SK-N-MC (cell line): ENCODE measurements at regions not wholly inside any gene's neighbourhood (a gene's known extent, or its start where the extent isn't known, plus 50 kb on each side); places are given as distances from the start of the nearest gene placed in this dataset.

Source experiments
- DNase-seq: peaks from one replicate; pipeline ENCODE4 v3.0.0-alpha.2; 2011; ENCODE audit warnings: low read depth, low spot score
- H3K27ac ChIP-seq: fragments of 200-600 bp; sonication (generic); 2 replicates; pipeline ENCODE4 v1.5.1; 2016; ENCODE audit warnings: mixed run types
- H3K36me3 ChIP-seq: fragments of 200-600 bp; sonication (generic); 2 replicates; pipeline ENCODE4 v1.6.1; 2017; ENCODE audit warnings: antibody characterized with exemption, low read length, mixed read lengths; ENCODE audit not compliant: insufficient read depth
- H3K4me3 ChIP-seq: fragments of 200-600 bp; sonication (generic); 2 replicates; pipeline ENCODE4 v1.5.1; 2016
- H3K9ac ChIP-seq: fragments of 200-600 bp; sonication (generic); 2 replicates; pipeline ENCODE4 v1.8.0; 2017; ENCODE audit warnings: mixed run types, mixed read lengths; ENCODE audit not compliant: insufficient read length
- H3K9me3 ChIP-seq: fragments of 200-600 bp; sonication (generic); 2 replicates; pipeline ENCODE4 v1.6.1; 2017; ENCODE audit warnings: low read depth, mild to moderate bottlenecking, antibody characterized with exemption, low read length, moderate library complexity, mixed read lengths
- EZH2 ChIP-seq: fragments of 200-600 bp; sonication (generic); IDR thresholded peaks from one replicate; pipeline ENCODE4 v1.6.1; 2017; ENCODE audit warnings: antibody characterized with exemption
- FOXP2 ChIP-seq: optimal IDR thresholded peaks from 2 replicates; pipeline ENCODE3; 2011; ENCODE audit warnings: mild to moderate bottlenecking, moderate library complexity; ENCODE audit not compliant: insufficient read depth; ENCODE audit errors: extremely low read length, control extremely low read depth
- POLR2AphosphoS5 ChIP-seq: IDR thresholded peaks from 2 replicates; pipeline ENCODE4 v1.6.1; 2012; ENCODE audit warnings: mild to moderate bottlenecking, low read depth, low read length, borderline replicate concordance

DNA sequence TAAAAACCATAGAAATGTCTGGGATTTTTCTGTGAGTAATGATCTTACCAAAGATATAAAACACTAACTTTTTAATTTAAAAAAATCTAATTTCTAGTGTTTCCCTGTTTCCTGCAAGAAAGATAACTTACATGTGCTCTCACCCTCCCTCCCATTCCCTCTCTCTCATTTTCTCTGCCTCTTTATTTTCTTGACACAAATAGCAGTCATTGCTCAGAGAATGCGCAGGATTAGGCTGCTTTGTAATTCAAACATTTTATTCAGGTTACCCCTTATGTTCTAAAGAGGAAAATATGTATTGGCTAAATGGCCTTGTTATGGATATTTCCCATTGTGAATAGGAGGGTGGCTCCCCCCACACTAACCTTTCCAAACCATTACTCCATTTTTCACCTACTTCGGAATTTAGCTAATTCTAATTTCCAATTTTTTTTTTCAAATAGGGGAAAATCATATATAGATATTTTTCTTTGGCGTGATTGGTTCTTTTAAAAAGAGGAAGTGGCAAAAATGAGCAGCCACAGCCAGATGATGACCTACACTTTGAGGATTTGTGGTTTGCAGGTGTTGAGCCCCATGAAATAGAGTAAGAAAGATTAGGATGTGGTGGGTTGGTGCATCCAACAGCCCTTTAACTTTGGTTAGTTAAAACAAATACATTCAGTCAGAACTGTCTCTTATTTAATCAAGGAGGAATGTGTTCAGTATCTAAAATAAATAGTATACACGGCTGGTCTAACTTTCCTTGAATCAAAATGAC, 554.4 kb downstream of the IGSF11 start:
- no peak for TF ChIP-seq POLR2AphosphoS5
- no peak for TF ChIP-seq EZH2
- TF ChIP-seq FOXP2, result no peak
- Histone ChIP-seq H3K9ac (no peak overlapping the region), H3K36me3 (no peaks in the 10 kb centered on the region), H3K4me3 (no peak overlapping the region), H3K9me3 (no peaks in the 10 kb centered on the region), H3K27ac (no peak overlapping the region)
- DNase-seq, result no peak

DNA sequence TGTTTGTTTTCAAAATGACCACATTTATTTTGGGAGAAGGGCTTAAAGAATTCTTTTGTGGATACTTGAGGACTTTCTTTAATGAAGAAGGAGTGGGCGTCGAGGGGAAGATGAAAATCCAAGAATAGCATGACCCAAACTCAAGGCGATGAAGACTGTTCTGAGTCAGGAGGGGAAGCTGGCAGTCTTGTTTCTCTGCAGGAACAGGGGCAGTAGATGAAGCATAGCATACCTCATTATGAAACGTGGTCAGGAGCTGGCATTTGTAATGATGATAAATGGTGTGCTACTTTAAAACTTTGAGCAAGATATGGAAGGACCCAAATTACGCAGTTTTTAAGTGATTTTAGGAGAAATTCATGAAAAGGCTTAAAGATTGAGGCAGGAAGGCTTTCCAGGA, 549.0 kb downstream of the IGSF11 start:
- Histone ChIP-seq H3K9ac (no peak overlapping the region), H3K27ac (no peak overlapping the region), H3K9me3 (no peaks in the 10 kb centered on the region), H3K36me3 (no peaks in the 10 kb centered on the region), H3K4me3 (no peak overlapping the region)
- no peak for DNase-seq
- TF ChIP-seq FOXP2, result no peak

DNA sequence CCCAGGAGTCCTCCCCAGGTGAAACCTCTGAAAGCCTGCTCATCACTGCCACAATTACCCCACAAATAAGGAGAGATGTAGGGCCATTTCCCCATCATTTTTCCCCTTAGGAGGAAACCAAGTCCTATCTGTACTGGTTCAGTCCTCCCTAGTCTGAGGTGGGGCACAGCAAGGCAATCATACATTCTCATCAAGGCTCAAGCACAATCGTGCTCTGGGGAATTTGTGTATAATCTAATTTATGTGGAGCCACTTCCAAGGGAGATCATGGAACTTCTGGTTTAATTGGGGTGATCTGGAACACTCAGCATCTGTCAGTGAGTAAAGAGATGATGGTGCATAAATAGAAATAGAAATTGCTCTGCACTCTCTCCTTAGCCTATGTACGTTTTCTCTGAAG, 546.9 kb downstream of the IGSF11 start:
- Histone ChIP-seq H3K27ac (no peak overlapping the region), H3K9ac (no peak overlapping the region), H3K4me3 (no peak overlapping the region), H3K9me3 (no peaks in the 10 kb centered on the region), H3K36me3 (no peaks in the 10 kb centered on the region)
- no peak for TF ChIP-seq FOXP2
- TF ChIP-seq POLR2AphosphoS5, result no peak
- no peak for TF ChIP-seq EZH2
- no peak for DNase-seq

DNA sequence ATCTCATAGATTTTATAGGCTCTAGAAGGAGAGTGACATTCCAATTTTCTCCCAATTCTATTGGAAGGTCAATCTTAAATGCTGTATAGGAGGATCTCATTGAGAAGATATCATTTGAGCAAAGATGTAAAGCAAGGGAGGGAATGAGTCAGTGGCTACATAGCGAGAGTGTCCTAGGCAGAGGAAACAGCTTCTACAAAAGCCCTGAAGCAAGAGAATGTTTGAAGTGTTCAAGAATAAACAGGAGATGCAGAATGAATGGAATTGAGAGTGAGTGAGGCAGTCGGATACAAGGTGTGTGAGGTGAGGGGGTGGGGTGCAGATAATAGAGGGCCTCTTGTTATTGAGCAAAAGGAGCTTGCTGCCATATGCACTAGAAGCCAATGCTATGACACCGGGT, 545.9 kb downstream of the IGSF11 start:
- H3K36me3 ChIP-seq, result no peaks in the 10 kb centered on the region
- DNase-seq, result no peak
- TF ChIP-seq FOXP2 (no peak), POLR2AphosphoS5 (no peak), EZH2 (no peak)
- H3K9ac ChIP-seq, result no peak overlapping the region
- no peaks in the 10 kb centered on the region for H3K9me3 ChIP-seq
- H3K4me3 ChIP-seq, result no peak overlapping the region
- H3K27ac ChIP-seq, result no peak overlapping the region

DNA sequence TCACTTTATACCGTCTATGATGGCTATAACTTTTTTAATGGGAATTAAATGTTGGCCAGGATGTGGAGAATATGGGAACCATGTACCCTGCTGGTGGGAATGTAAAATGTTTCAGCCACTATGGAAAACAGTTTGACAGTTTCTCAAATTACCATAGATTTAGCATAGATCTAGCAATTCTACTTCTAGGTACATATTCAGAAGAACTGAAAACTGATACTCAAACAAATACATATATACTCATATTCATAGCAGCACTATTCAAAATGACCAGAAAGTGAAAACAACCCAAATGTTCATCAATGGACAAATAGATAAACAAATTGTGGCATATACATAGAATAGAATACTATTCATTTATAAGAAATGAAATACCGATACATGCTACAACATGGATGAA, 539.4 kb downstream of the IGSF11 start:
- no peak overlapping the region for H3K9ac ChIP-seq
- H3K4me3 ChIP-seq, result no peak overlapping the region
- TF ChIP-seq FOXP2 (no peak), EZH2 (no peak), POLR2AphosphoS5 (no peak)
- no peak overlapping the region for H3K27ac ChIP-seq
- DNase-seq, result no peak
- H3K36me3 ChIP-seq, result no peaks in the 10 kb centered on the region
- no peaks in the 10 kb centered on the region for H3K9me3 ChIP-seq

DNA sequence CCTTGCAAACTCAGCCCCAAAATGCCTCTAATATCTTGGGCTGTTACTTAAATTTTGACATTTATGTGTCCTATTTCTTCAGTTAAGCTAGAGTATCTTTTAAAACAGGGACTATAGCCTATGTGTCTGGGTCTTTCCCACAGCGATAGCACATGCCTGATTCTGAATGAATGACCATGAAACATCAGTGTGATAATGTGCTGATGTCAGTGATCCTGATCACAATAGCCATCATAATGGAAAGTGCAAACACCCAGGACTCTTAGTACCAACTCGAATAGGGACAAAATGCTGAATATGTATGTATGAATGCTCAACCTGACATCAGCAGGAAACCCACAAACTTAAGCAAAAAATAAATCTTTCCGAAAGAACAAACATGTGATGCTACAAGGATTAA, 537.4 kb downstream of the IGSF11 start:
- H3K27ac ChIP-seq, result no peak overlapping the region
- H3K36me3 ChIP-seq, result no peaks in the 10 kb centered on the region
- TF ChIP-seq FOXP2 (no peak), POLR2AphosphoS5 (no peak), EZH2 (no peak)
- H3K9ac ChIP-seq, result no peak overlapping the region
- no peaks in the 10 kb centered on the region for H3K9me3 ChIP-seq
- DNase-seq, result no peak
- no peak overlapping the region for H3K4me3 ChIP-seq

DNA sequence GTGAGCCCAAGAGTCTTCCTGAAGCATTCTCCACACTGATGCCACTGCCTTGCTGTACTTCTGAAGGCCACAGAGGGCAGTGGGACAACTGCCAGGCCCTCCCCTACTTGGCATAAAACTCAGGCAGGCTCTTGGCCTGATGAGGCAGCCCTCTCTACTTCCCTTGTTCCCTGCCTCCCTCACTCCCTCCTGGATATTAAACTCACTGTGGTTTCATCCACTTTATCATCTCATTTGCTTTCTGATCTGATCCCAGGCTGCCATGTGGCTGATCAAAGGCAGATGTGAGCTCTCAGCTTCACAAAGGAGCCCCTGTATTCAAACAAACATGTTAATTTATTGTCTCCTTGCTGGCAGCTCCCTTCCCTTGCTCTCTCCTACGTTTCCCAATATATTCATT, 533.5 kb downstream of the IGSF11 start:
- peak; percentile 42 for DNase-seq
- TF ChIP-seq POLR2AphosphoS5 (0 out of 2 replicates have a peak, but pooled peaks have one; percentile 9), FOXP2 (no peak)
- Histone ChIP-seq H3K9me3 (no peaks in the 10 kb centered on the region), H3K4me3 (peak overlapping the region; percentile 67), H3K27ac (peak overlapping the region; percentile 96), H3K9ac (peak overlapping the region; percentile 24), H3K36me3 (no peaks in the 10 kb centered on the region)

DNA sequence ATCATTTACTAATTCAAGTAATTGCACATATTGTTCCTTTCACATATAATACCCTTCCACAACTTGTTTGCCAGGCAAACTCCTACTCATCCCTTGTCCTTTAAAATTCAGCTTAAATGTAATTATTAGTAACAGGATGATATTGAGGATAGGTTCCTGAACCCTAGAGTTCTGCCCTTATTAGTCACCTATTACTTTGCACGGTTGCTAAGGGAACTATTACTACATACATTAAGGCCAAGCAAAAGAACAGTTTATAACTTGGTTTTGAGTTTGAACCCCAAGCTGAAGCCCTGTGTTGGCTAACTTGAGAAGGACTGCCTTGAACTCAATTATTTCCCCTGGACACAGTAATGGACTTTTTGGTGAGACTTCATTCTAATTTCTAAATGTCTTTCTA, 529.7 kb downstream of the IGSF11 start:
- no peak overlapping the region for H3K9ac ChIP-seq
- H3K27ac ChIP-seq, result no peak overlapping the region
- TF ChIP-seq FOXP2 (no peak), EZH2 (no peak), POLR2AphosphoS5 (no peak)
- no peaks in the 10 kb centered on the region for H3K36me3 ChIP-seq
- no peak overlapping the region for H3K4me3 ChIP-seq
- H3K9me3 ChIP-seq, result no peaks in the 10 kb centered on the region
- DNase-seq, result no peak

DNA sequence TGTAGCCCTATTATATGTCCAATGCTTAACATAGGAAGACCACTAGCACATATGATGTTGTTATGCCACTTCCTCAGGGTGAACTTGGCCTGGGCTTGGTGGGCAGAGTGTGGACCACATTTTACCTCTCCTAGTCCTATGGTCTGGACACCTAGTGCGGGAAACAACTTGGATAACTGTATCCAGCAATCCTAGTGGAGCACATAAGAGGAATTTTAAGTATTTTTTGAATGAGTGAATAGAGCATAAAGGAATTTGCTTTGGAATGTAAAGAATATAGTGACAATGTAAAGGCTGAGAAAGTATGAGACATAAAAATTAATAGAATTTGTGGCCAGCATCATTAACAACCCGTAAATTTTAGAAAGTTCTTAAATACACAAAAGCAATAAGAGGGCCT, 528.9 kb downstream of the IGSF11 start:
- Histone ChIP-seq H3K9me3 (no peaks in the 10 kb centered on the region), H3K36me3 (no peaks in the 10 kb centered on the region), H3K27ac (no peak overlapping the region), H3K4me3 (no peak overlapping the region), H3K9ac (no peak overlapping the region)
- no peak for DNase-seq
- TF ChIP-seq EZH2 (no peak), FOXP2 (no peak), POLR2AphosphoS5 (no peak)
